HL-60 (cell line): ENCODE measurements at regions not wholly inside any gene's neighbourhood (a gene's known extent, or its start where the extent isn't known, plus 50 kb on each side); places are given as distances from the start of the nearest gene placed in this dataset.

ENCODE experiments used
- DNase-seq, 2 experiments: peaks; one replicate each; pipeline ENCODE4 v3.0.0-alpha.2; 2010 to 2020; ENCODE audit warnings: low read depth in 1 of 2, low spot score in 1 of 2
- H3K27ac ChIP-seq: fragments of 250-450 bp; sonication (Bioruptor Pico); replicated peaks from 2 replicates; pipeline ENCODE4 v1.5.1; 2020; ENCODE audit warnings: mild to moderate bottlenecking, moderate library complexity
- H3K27me3 ChIP-seq: fragments of 250-450 bp; sonication (Bioruptor Pico); 2 replicates; pipeline ENCODE4 v1.5.1; 2021; ENCODE audit warnings: mild to moderate bottlenecking, moderate library complexity; ENCODE audit not compliant: insufficient read depth, poor library complexity, severe bottlenecking
- H3K4me3 ChIP-seq: replicated peaks from 2 replicates; pipeline ENCODE4 v1.5.1; 2011; ENCODE audit warnings: mild to moderate bottlenecking, control low read depth, low read length; ENCODE audit not compliant: insufficient read depth
- GABPA ChIP-seq: IDR thresholded peaks from 2 replicates; pipeline ENCODE4 v1.6.1; 2012; ENCODE audit warnings: low read depth
- POLR2AphosphoS5 ChIP-seq: IDR thresholded peaks from 2 replicates; pipeline ENCODE4 v1.6.1; 2012; ENCODE audit warnings: low read depth
- REST ChIP-seq: IDR thresholded peaks from 2 replicates; pipeline ENCODE4 v1.6.1; 2012; ENCODE audit warnings: low read depth; ENCODE audit not compliant: insufficient replicate concordance
- SPI1 ChIP-seq: IDR thresholded peaks from 2 replicates; pipeline ENCODE4 v1.6.1; 2012; ENCODE audit warnings: low read depth, mild to moderate bottlenecking, borderline replicate concordance
- TF ChIP-seq, protein P1 (sequence below): IDR thresholded peaks from one replicate; pipeline ENCODE4 v1.5.1; 2011; ENCODE audit warnings: low read length, control low read depth, inconsistent platforms; ENCODE audit not compliant: insufficient read depth

- Histone ChIP-seq H3K27ac (no peak overlapping the region), H3K27me3 (no peaks in the 10 kb centered on the region), H3K4me3 (no peak overlapping the region)
- no peak for DNase-seq
- TF ChIP-seq, protein P1, sequence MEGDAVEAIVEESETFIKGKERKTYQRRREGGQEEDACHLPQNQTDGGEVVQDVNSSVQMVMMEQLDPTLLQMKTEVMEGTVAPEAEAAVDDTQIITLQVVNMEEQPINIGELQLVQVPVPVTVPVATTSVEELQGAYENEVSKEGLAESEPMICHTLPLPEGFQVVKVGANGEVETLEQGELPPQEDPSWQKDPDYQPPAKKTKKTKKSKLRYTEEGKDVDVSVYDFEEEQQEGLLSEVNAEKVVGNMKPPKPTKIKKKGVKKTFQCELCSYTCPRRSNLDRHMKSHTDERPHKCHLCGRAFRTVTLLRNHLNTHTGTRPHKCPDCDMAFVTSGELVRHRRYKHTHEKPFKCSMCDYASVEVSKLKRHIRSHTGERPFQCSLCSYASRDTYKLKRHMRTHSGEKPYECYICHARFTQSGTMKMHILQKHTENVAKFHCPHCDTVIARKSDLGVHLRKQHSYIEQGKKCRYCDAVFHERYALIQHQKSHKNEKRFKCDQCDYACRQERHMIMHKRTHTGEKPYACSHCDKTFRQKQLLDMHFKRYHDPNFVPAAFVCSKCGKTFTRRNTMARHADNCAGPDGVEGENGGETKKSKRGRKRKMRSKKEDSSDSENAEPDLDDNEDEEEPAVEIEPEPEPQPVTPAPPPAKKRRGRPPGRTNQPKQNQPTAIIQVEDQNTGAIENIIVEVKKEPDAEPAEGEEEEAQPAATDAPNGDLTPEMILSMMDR, result no peak
- no peak for TF ChIP-seq POLR2AphosphoS5
Observed at GRCh38 chr9:79208791-79209396, 362.9 kb upstream of the TLE4 start.

- DNase-seq, result no peak
- TF ChIP-seq GABPA (no peak), SPI1 (no peak), REST (no peak), POLR2AphosphoS5 (no peak)
- TF ChIP-seq, protein P1, result no peak
- no peaks in the 10 kb centered on the region for H3K27me3 ChIP-seq
- no peak overlapping the region for H3K27ac ChIP-seq
- no peak overlapping the region for H3K4me3 ChIP-seq
Observed at GRCh38 chr9:79210541-79211243, 361.1 kb upstream of the TLE4 start.

GRCh38 chr9:79213417-79214125 lies 358.2 kb upstream of the TLE4 start:
- Histone ChIP-seq H3K27ac (no peak overlapping the region), H3K4me3 (no peak overlapping the region), H3K27me3 (no peaks in the 10 kb centered on the region)
- TF ChIP-seq POLR2AphosphoS5, result no peak
- no peak for TF ChIP-seq SPI1
- TF ChIP-seq, protein P1, result no peak
- TF ChIP-seq REST, result no peak
- TF ChIP-seq GABPA, result no peak
- DNase-seq, result no peak
